GM12873 (cell line): ENCODE measurements at regions not wholly inside any gene's neighbourhood (a gene's known extent, or its start where the extent isn't known, plus 50 kb on each side); places are given as distances from the start of the nearest gene placed in this dataset.

Experiments used
- TF ChIP-seq, protein P1 (sequence below): IDR thresholded peaks from 2 replicates; pipeline ENCODE4 v1.5.1; 2012; ENCODE audit warnings: low read depth, mild to moderate bottlenecking, moderate library complexity, low read length, control low read depth; ENCODE audit not compliant: insufficient read depth; ENCODE audit errors: missing control alignments

DNA sequence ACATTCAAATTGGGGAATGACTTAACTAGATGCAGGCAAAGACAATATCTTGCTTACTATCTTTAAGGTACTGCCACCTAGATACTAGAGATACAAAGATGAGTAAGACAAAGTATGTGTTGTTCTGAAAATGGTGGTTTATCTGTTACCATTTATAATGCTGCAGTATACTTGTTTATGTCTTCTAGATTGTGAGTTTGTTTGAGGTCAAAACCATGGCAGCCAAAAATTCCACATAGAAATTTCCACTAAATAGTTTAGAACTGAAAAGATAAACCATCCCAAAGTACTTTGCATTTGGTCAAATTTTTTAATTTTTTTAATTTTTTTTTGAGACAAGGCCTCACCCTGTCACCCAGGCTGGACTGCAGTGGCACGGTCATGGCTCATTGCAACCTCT is 150.8 kb downstream of the SOX4 start:
- TF ChIP-seq, protein P1, sequence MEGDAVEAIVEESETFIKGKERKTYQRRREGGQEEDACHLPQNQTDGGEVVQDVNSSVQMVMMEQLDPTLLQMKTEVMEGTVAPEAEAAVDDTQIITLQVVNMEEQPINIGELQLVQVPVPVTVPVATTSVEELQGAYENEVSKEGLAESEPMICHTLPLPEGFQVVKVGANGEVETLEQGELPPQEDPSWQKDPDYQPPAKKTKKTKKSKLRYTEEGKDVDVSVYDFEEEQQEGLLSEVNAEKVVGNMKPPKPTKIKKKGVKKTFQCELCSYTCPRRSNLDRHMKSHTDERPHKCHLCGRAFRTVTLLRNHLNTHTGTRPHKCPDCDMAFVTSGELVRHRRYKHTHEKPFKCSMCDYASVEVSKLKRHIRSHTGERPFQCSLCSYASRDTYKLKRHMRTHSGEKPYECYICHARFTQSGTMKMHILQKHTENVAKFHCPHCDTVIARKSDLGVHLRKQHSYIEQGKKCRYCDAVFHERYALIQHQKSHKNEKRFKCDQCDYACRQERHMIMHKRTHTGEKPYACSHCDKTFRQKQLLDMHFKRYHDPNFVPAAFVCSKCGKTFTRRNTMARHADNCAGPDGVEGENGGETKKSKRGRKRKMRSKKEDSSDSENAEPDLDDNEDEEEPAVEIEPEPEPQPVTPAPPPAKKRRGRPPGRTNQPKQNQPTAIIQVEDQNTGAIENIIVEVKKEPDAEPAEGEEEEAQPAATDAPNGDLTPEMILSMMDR = no peak

DNA sequence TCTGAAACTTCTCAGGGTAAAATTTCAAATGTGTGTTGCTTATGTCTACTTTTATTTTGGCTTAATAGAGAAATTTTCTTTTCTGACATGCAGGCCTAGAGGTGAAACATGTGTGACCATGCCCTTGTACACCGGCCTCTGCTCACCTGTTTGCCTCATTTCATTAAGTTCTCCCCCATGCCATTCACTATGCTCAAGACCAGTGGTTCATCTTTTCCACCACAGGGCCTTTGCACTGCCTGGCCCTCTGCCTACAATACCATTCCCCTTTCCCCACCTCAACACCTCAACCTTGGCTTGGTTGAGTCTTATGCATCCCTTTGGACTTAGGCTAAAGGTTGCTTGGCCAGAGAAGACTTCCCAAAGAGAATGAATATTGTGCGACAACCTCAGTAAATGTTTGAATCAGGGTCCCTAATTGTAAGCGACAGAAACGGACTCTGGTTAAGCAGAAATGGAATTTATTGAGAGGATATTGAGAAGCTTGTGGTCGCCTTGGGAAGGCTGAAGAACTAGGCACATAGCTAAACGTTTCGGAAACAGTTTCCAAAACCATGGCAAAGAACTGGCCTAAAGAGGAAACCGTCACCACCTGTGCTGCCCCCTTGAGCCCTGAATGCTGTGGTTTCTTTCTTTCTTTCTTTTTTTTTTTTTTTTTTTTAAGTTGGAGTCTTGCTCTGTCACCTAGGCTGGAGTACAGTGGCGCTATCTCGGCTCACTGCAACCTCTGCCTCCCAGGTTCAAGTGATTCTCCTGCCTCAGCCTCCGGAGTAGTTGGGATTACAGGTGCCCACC is 152.2 kb downstream of the SOX4 start:
- TF ChIP-seq, protein P1 = no peak

DNA sequence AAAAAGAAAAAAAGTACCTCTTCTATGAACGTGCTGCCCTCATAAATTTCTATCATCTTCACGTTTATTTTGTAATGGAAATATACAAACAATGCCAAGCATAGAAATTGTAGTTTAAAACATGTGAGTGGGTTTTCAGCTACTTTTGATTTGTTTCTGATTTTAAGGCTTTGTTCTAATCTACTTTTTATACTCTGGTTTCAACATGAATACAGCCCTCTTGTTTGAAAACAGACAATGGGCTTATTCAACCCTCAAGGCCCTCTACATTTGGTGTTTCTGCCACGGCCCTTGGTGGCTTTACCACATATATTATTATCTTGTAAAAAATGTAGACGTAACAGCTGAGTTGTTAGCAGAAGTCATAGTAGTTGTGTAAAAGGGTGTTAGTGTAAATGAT is 153.9 kb downstream of the SOX4 start:
- TF ChIP-seq, protein P1 = no peak

DNA sequence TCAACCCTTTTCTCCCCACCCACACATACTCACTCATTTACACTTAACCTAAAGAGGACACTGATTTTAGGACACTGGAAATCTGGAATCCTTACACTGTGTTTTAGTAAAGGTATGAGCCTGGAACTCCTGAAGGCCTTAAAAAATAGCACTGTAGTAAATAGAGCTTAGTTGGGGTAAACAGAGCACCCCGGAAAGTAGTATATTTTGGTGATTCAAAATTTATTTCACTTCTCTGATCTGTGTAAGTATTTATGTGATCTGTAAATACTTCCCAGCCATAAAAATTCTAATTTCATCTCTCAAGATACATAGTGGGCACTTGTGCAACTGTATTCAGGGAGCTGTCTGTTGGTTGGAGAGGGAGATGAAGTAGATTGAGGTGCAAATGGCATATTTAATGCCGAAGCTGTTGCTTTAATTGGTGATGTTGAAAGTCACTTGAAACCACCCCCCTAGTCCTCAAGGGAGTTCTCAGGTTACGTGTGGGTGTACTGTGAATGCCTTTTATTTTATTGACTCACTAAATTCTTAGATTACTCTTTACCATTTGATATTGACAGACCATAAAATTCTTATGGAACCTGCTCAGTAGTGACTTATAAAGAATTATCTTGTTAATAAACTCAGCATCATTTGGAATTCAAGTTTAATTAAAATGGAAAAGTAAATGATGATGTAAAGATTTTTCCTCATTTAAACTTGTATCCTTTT is 154.9 kb downstream of the SOX4 start:
- TF ChIP-seq, protein P1 = no peak

DNA sequence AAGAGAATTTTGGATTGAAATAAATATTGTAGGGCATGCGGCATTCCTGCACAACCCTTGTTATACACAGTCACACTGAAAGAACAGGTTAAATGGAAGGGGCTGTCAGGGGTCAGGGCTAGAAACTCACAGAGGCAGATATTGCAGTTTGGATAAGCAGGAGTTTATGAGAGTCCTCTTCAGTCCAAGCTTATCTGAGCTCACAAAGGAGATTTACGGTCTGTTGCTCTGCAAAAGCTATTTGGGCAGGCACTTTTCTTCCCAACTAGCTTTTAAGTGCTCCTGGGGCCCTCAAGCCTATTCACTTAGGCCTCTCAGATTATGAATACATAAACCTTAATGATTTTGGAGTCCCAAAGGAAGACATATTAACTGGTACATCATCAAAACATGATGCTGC is 156.2 kb downstream of the SOX4 start:
- TF ChIP-seq, protein P1 = no peak

DNA sequence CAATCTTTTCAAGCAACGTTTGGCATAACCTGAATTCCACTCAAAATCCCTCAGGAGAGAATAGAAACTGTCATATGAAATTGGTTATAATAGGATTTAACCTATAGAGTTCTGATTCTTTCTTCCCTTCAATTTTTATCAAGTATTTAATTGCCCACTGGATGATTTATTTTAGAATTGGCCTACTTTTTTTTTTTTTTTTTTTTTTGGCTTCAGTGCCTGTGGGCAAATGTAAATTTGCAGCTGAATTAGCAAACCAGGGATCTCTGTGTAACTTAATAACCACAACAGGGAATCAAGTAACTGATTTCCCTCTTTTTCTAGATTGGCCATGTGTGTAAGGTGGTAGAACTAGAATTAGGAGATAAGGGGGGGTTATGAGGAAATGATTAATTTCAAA is 157.0 kb downstream of the SOX4 start:
- TF ChIP-seq, protein P1 = no peak

DNA sequence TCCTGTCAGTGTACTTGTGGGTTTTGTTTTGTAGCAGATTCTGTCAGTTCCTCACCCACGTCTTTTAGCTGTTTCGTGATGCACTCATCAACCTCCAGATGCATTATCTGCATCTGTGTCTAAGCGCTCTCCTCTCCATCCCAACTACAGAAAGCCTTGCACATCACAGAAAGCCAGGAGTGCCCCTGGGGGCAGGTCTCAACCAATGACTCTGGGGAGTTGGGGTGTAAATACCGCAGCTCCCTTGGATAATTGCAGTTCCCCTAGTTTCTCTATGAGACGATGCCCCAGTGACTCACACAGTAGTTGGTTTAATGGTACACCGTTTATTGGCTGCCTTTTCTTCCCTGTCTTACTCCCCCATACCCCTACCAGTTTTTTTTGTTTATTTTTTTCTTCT is 158.1 kb downstream of the SOX4 start:
- TF ChIP-seq, protein P1 = no peak
